Muscle layer of colon (tissue), 2 donors: ENCODE measurements at regions not wholly inside any gene's neighbourhood (a gene's known extent, or its start where the extent isn't known, plus 50 kb on each side); places are given as distances from the start of the nearest gene placed in this dataset.
"Not testable (repeated sequence)": the region's sequence is repeated elsewhere in the genome, so short reads cannot be mapped to it uniquely, and the experiment has no call there.

Experiments
- H3K27ac ChIP-seq: one replicate; pipeline ENCODE4 v1.7.0; 2013; ENCODE audit warnings: low read depth, mild to moderate bottlenecking, low read length, moderate library complexity
- H3K27me3 ChIP-seq, 2 donors: one replicate each; pipeline ENCODE4 v1.7.0; 2013; ENCODE audit warnings: low read length in 2 of 2, mild to moderate bottlenecking in 2 of 2; ENCODE audit not compliant: insufficient read depth in 2 of 2, control insufficient read depth in 1 of 2
- H3K36me3 ChIP-seq: one replicate; pipeline ENCODE4 v1.7.0; 2013; ENCODE audit warnings: mild to moderate bottlenecking, low read length; ENCODE audit not compliant: insufficient read depth
- H3K4me1 ChIP-seq: one replicate; pipeline ENCODE4 v1.7.0; 2013; ENCODE audit warnings: mild to moderate bottlenecking, low read length; ENCODE audit not compliant: insufficient read depth
- H3K4me3 ChIP-seq, 2 donors: one replicate each; pipeline ENCODE4 v1.7.0; 2013; ENCODE audit warnings: low read length in 2 of 2, low read depth in 1 of 2, mild to moderate bottlenecking in 1 of 2, moderate library complexity in 1 of 2
- H3K9ac ChIP-seq: one replicate; pipeline ENCODE4 v1.7.0; 2013; ENCODE audit warnings: low read length
- H3K9me3 ChIP-seq: one replicate; pipeline ENCODE4 v1.7.0; 2013; ENCODE audit warnings: mild to moderate bottlenecking, low read length
- donor health status: abdominal sarcoma.
- donor health status: Adenocarcinoma of cecum.

DNA sequence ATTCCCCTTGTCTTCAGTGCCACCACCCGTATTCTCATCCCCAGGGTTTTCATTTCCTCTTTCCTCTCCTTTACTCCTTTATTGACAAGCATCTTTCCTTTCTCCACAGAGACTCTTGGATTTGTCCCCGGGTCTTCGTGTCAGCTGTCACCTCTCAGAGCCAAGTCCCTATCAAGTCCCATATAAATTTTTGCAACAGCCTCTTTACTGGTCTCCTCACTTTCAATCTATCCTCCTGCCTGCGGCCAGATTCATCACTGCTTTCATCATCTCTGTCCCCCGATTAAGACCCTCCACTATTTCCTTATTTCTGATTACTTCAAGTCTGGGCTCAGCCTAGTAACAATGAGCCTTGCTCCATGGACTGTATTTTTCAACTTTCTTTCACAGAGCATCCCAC, 113.8 kb downstream of the CTAGE1 start:
- no peak overlapping the region for H3K4me3 ChIP-seq
- no peaks in the 10 kb centered on the region for H3K9me3 ChIP-seq
- H3K36me3 ChIP-seq = no peaks in the 10 kb centered on the region
- H3K27me3 ChIP-seq = no peaks in the 10 kb centered on the region
- no peak overlapping the region for H3K9ac ChIP-seq
- no peak overlapping the region for H3K27ac ChIP-seq
- H3K4me1 ChIP-seq = no peaks in the 10 kb centered on the region

DNA sequence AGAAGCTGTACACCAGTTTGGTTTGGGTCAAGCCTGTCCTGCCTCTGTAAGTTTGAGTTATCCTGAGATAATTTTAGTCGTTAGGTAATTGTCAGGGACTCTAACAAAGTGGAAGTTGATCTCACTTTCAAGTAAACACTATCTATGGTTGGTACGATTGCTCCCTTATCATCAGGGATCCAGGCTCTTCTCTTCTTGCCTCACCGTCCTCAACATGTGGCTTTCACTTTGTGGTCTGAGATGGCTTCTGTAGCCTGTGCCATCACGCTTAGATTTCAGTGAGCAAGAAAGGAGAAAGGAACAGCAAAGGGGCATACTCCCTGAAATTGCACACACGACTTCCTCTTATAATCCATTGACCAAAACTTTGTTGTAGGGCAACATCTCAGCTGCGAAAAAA, 115.6 kb downstream of the CTAGE1 start:
- Histone ChIP-seq H3K9ac (no peak overlapping the region), H3K9me3 (no peaks in the 10 kb centered on the region), H3K27me3 (no peaks in the 10 kb centered on the region), H3K4me3 (no peak overlapping the region), H3K4me1 (no peaks in the 10 kb centered on the region), H3K36me3 (no peaks in the 10 kb centered on the region), H3K27ac (no peak overlapping the region)

DNA sequence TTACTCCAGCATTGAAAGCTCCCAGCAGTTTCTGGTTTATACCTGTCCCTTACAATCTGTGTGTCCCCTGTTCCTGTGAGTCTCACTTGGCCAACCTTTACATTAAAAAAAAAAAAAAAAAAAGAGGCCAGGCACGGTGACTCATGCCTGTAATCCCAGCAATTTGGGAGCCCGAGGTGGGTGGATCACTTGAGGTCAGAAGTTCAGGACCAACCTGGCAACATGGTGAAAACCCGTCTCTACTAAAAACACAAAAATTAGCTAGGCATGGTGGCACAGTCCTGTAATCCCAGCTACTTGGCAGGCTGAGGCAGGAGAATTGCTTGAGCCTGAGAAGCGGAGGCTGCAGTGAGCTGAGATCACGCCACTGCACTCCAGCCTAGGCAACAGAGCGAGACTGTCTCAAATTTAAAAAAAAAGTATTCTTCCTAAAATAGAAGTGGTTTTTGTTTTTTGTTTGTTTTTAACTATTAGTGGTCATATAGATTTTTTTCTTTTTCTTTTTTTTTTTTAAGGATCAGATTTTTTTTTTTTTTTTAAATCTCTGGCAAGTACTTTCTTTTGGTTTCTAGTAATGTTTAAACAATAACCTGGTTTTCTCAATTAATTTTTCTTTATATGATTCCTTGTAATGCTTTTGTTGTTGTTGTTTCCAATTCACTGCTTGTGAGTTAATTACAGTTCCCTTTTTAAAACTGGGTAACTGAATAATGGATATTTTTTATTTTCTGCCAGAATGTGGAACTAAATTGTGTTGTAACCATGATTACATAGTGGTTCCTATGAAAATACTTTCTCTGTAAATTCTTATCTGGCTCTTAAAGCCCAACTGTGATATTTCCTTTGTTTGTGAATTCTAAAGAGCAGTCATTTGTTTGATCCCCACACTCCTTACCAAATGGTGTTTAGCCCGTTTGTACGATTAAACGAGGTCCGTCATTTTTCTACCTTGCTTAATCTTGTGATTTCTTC, 116.8 kb downstream of the CTAGE1 start:
- no peak overlapping the region for H3K27ac ChIP-seq
- no peaks in the 10 kb centered on the region for H3K36me3 ChIP-seq
- H3K9ac ChIP-seq = no peak overlapping the region
- no peak overlapping the region for H3K4me3 ChIP-seq
- no peaks in the 10 kb centered on the region for H3K9me3 ChIP-seq
- no peaks in the 10 kb centered on the region for H3K4me1 ChIP-seq
- no peaks in the 10 kb centered on the region for H3K27me3 ChIP-seq

DNA sequence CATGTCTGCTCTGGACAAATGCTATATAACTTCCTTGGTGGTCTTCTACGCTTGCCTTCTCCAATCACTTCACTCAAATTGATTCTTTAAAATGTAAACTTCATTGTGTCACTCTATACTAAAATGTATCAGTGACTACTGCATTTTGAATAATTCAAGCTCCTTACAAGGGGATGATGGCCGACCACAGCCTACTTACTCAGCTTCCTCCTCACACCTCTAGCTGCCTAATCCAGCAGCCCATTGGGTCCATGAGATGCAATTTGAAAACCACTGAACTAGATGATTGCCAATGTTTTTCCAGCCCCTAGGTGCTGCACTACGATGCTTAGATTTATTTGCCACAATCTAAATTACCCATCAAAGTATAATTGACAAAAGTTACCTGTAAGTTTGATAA, 120.7 kb downstream of the CTAGE1 start:
- no peak overlapping the region for H3K9ac ChIP-seq
- no peaks in the 10 kb centered on the region for H3K27me3 ChIP-seq
- H3K9me3 ChIP-seq = no peaks in the 10 kb centered on the region
- H3K36me3 ChIP-seq = no peaks in the 10 kb centered on the region
- H3K4me1 ChIP-seq = no peaks in the 10 kb centered on the region
- H3K4me3 ChIP-seq = no peak overlapping the region
- no peak overlapping the region for H3K27ac ChIP-seq

DNA sequence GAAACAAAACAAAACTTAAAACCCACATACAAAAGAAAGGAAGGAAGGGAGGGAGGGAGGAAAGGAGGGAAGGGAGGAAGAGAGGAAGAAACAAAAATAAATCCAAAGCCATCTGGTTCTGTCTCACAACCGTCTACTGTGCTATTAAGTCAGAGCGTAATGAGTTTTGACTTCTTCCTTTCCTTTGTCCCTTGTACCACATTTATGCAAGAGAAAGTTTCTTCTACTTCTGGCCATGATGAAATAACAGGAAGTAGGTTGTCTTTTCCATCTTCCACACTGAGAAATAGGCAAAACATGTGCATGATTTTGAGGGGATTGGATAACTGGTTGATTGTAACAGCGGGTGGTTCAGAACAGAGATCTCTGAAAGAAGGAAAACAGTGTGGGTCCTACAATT, 121.4 kb downstream of the CTAGE1 start:
- H3K9ac ChIP-seq = no peak overlapping the region
- no peak overlapping the region for H3K27ac ChIP-seq
- no peaks in the 10 kb centered on the region for H3K36me3 ChIP-seq
- H3K4me1 ChIP-seq = no peaks in the 10 kb centered on the region
- no peak overlapping the region for H3K4me3 ChIP-seq
- no peaks in the 10 kb centered on the region for H3K27me3 ChIP-seq
- H3K9me3 ChIP-seq = no peaks in the 10 kb centered on the region

DNA sequence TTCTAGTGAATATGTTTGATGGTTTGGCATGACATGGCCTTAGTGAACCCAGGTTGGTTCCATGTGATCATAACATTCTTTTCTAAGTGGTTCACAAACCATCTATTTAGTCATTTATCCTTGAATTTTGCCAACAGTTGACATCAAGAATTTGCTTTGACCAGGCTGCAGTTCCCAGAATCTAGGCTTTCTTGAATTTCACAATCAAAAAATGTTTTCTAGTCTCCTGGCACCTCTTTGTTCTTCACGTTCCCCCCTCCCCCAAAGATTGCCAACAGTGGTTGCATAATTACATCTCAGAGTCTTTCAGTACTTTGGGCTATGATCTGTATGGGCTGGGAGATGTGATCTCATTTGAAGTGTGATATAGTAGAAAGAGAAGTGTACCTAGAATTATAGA, 124.0 kb downstream of the GATA6 start:
- H3K4me3 ChIP-seq = no peak overlapping the region
- H3K9ac ChIP-seq = no peak overlapping the region
- H3K4me1 ChIP-seq = no peaks in the 10 kb centered on the region
- no peak overlapping the region for H3K27ac ChIP-seq
- no peaks in the 10 kb centered on the region for H3K27me3 ChIP-seq
- H3K9me3 ChIP-seq = no peaks in the 10 kb centered on the region
- H3K36me3 ChIP-seq = no peaks in the 10 kb centered on the region

DNA sequence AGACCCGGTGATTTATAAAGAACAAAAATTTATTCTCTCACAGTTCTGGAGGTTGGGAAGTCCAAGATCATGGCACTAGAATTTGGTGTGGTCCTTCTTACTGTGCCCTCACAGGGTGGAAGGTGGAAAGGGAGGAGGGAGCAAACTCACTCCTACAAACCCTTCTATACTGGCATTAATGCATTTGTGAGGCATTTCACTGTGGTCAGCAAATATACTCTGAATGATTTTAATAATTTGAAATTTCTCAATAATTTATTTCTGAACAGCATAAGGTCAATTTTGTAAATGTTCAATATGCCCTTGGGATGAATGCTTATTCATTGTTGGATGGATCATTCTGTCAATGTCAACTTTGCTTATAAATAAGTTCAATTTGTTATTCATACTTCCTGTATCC, 120.6 kb downstream of the GATA6 start:
- Histone ChIP-seq H3K9me3 (no peaks in the 10 kb centered on the region), H3K27ac (no peak overlapping the region), H3K9ac (no peak overlapping the region), H3K27me3 (no peaks in the 10 kb centered on the region), H3K4me3 (no peak overlapping the region), H3K36me3 (no peaks in the 10 kb centered on the region), H3K4me1 (no peaks in the 10 kb centered on the region)

DNA sequence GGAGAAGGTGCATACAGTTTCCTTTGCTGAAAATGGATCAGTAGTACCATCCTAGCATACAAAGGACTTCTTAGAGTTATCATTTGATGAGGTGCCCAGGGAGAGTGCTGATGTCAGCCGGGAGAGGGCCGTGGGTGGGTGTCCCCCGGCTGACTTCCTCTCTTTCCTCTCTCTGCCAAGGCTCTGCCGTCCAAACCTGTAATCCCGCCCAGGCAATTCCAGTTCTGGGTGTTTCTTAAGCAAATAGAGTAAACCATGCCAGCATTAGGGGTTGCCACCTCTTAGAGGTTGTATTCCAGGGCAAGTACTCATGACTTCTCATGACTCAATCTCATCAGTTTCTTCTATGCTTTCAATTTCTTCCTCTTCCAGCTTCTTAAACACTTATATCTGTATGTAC, 117.2 kb downstream of the GATA6 start:
- Histone ChIP-seq H3K27ac (no peak overlapping the region), H3K9ac (no peak overlapping the region)

DNA sequence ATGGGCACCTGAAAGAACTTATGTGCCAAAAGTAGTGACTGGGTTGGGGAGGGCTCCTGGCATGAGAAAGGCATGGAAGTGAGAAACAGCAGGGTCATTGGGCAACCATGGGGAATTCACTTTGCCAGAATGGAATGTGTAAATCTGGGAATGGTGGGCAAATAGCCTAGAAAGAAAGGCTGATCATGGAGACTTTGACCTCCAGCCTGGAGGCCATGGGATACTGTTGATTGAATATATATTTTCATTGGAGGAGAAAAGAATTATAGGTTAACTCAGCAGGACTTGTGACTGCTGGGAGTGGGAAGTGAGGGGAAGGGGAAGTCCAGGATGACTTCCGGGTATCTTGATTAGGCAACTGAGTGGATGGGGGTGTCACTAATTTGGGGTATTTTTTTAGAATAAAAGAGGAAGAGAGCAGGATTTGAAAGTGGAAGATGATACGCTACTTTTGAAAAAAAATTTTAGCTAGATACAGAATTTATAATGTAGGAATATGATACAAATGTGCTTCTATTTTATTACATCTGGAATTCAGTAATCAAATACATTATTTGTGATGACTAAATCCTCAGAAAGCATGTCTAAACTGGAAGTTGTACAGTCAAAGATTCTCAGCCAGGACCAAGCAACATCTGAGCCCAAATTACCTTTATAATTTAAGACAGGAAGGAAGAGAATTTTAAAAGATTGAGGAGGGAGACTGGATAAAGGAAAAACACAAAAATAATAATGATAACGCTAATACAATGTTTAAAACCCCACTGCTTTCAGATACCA, 116.2 kb downstream of the GATA6 start:
- H3K27me3 ChIP-seq = no peaks in the 10 kb centered on the region
- no peaks in the 10 kb centered on the region for H3K4me1 ChIP-seq
- H3K27ac ChIP-seq = no peak overlapping the region
- no peaks in the 10 kb centered on the region for H3K9me3 ChIP-seq
- H3K4me3 ChIP-seq = no peak overlapping the region
- H3K36me3 ChIP-seq = no peaks in the 10 kb centered on the region
- no peak overlapping the region for H3K9ac ChIP-seq

More for the DNA sequence above, 117.2 kb downstream of the GATA6 start:
- Histone ChIP-seq H3K4me3 (no peak overlapping the region), H3K9me3 (no peaks in the 10 kb centered on the region), H3K4me1 (no peaks in the 10 kb centered on the region), H3K27me3 (no peaks in the 10 kb centered on the region), H3K36me3 (no peaks in the 10 kb centered on the region)

DNA sequence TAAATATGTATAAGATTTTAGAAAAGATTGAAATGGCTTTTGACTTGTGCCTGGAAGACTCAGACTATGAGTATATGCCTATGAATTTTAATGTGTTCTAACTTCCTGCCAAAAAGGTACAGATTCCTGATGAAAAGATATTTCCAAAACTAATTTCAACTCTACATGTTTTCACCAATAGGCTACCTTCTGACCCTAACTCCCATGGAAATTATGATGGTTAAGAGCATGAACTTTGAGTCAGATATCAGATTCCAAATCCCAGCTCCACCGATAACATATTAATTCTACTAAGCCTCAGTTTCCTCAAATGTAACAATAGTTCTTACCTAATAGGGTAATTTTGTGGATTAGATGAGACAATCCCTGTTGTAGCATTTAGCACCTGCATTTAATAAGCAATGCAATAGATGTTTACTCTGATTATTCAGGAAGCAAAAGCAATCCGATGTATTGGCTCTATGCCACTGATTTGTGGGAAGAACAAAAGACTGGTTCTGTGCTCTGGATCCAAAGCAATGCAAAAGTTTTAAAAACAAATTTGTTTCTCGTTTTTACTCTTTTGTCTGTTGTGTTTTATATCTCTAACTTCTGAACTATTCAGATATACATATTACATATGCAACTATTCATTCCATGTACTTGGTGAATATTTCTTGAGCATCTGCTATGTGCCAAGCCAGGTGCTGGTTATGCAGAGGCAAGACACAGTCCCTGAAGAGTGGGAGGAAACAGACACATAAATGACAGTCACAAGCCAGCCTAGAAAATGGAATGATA, 115.4 kb downstream of the GATA6 start:
- no peak overlapping the region for H3K9ac ChIP-seq
- H3K4me1 ChIP-seq = no peaks in the 10 kb centered on the region
- no peaks in the 10 kb centered on the region for H3K36me3 ChIP-seq
- no peaks in the 10 kb centered on the region for H3K9me3 ChIP-seq
- no peak overlapping the region for H3K4me3 ChIP-seq
- no peaks in the 10 kb centered on the region for H3K27me3 ChIP-seq
- H3K27ac ChIP-seq = no peak overlapping the region

DNA sequence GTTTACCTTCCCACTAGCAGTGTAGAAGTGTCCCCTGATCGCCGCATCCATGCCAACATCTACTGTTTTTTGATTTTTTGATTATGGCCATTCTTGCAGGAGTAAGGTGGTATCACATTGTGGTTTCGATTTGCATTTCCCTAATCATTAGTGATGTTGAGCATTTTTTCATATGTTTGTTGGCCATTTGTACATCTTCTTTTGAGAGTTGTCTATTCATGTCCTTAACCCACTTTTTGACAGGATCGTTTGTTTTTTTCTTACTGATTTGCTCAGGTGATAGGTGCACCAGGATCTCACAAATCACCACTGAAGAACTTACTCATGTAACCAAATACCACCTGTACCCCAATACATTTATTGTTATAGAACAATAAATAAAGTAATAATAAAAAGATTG, 114.5 kb downstream of the GATA6 start:
- H3K27ac ChIP-seq, H3K9me3 ChIP-seq, H3K4me3 ChIP-seq, H3K36me3 ChIP-seq, H3K27me3 ChIP-seq, H3K4me1 ChIP-seq, H3K9ac ChIP-seq: not testable (repeated sequence)
